ENCODE measurements at regions not wholly inside any gene's neighbourhood (a gene's known extent, or its start where the extent isn't known, plus 50 kb on each side); places are given as distances from the start of the nearest gene placed in this dataset.

DNA sequence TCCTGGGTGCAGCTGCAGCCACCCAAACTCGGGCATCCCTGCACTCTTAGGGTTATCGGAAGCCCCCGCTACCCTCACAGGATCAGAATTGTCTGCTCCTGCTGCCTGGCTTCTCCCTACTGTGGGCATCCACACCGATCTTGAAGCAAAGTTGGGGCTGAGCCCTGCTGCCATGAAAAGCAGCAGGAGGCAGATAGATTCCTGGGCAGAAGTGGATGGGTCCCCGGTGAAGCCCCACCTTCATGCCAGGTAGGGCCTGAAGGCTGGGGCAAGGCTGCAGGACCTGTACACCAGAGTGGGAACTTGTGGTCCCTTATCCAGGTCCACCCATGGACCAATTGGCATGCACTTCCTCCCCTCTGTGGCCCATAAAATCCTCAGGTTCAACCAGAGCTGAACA, 922.6 kb upstream of the KCND2 start:
- no peak for DNase-seq (ENCODE audit: low read depth in 3 of 3, low spot score in 2 of 3)

DNA sequence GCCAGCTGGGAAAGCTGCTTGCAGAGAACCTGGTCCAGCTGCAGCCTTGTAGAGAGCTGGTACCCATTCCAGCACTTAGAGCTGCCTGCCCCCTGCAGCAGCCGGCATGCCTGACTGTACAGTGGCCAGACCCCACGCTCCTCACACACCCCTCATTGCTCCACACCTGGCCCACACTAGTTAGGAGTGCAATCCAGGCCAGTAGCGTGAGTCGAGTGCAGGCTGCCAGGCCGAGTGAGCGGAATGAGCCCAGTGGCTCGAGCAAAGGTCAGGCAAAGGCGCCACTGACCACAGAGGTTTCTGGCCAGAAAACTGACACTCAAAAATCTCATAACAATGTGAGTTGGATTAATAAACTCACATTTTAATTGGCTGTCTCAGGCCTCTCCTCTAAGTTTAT, 921.7 kb upstream of the KCND2 start:
- DNase-seq (ENCODE audit: low read depth in 3 of 3, low spot score in 2 of 3), result no peak

DNA sequence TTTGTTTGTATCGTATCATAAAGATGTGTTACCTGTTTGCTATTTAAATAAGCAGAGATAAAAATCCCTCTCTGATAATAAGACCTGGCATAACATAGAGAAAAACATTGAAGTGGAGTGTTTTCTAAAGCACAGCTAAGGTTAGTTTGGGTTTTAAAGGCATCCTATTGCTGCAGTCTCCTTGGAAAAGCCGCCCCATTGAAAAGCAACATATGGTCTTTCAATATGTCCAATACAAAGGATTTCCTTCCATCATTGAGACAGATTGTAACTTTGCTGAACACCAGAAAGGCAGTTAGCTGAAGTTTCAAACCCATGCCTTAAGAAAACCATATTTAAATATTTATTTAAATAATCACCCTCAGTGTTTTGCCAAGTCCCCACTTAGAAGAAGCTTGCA, 898.5 kb upstream of the KCND2 start:
- DNase-seq (ENCODE audit: low read depth in 3 of 3, low spot score in 2 of 3), result no peak

DNA sequence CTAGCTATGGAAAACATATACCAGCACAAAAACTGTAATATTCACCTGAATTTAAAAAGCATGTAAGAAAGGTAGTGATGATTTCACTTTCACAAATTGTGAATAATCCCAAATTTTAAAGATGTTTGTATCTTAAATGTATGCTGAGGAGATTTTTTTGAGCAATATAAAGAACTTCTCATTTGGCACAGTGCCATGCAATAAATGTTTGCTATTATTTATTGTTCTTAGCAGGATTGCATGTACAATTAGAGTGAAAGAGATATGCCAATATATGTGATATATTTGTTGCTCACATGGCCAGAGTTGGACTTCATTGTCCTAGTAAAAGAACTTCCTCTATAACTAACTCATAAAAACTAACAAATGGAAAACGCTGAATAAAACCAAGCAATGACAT, 895.1 kb upstream of the KCND2 start:
- DNase-seq (ENCODE audit: low read depth in 3 of 3, low spot score in 2 of 3), result no peak

DNA sequence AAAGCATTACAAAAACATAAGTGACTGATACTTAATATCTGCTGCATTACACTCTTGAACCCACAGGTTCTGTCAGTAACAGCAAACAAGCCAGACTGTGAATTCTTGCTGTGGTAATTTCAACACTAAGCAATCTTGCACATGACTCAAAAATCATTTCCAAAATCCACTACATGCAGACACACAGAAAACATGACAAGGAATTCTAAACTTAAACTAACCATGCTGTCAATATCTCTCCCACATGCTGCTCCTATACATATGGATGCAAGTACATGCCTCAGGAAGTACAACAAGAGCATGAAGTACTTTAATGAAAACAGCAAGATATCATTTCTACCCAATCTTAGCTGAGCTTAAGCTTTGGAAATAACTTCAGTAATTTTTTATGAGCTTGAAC, 890.2 kb upstream of the KCND2 start:
- DNase-seq (ENCODE audit: low read depth in 3 of 3, low spot score in 2 of 3), result no peak

DNA sequence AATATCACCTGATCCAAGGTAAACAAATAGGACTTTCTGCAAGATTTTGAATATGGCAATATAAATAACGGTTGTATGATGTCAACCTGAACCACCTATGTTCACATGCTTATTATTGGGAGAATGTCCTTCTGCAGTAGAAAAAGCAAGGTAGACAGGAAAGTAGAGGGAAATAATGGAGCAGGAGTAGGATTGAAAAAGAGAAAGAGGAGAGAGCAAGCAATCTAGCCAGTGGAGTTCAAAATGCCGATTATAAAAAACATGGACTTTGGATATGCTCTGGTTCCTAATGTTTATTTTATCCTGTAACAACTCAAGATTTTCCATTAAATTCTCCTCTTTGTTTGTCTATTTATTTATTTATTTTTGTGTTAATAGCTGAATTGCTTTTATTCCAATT, 878.0 kb upstream of the KCND2 start:
- DNase-seq (ENCODE audit: low read depth in 3 of 3, low spot score in 2 of 3), result no peak

DNA sequence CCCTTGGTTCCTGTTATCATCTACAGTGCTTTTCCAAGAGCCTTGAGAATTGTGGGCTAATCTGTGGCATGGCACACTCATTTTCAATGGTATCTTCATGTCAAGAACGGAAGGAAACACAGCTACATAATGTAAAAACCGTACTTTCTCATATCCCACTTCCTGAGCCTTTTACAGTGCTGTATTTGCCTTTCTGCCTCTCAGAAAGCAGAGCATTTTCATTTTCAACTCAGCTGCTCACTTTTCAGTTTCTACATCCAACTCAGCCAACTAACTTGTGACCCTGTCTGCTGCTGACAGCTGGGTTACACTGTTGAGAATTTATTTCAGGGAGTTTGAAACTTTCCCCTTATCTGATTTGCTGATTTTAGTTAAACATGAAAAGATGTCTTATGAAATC, 875.8 kb upstream of the KCND2 start:
- no peak for DNase-seq (ENCODE audit: low read depth in 3 of 3, low spot score in 2 of 3)

DNA sequence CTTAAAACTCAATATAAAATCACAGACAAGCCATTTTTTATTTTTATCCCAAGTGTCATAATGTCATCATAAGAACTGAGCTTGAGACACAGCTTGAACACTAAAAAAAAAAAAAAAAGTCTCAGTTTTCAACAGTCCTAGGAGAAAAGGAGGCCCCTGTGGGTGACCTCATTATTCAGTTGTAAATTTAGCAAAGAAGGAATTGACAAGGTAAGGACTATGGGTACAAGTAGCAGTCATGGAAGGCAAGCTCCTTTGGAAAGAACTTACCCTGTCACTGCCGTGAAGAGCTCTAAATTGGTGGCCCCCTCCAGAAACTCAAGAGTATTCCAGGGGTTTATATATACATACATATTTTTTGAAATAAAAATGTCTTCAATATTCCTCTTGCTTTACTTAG, 864.4 kb upstream of the KCND2 start:
- DNase-seq (ENCODE audit: low read depth in 3 of 3, low spot score in 2 of 3), result no peak

DNA sequence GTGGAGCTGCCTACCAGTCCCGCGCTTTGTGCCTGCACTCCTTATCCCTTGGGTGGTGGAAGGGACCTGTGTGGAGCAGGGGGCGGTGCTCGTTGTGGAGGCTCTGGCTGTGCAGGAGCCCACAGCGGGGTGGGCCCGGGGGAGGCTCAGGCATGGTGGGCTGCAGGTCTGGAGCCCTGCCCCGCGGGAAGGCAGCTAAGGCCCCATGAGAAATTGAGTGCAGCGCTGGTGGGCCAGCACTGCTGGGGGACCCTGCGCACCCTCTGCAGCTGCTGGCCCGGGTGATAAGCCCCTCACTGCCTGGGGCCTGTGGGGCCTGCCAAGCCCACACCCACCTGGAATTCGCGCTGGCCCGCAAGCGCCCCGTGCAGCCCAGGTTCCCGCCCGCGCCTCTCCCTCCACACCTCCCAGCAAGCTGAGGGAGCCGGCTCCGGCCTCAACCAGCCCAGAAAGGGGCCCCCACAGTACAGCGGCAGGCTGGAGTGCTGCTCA, 859.6 kb upstream of the KCND2 start:
- no peak for DNase-seq (ENCODE audit: low read depth in 3 of 3, low spot score in 2 of 3)

DNA sequence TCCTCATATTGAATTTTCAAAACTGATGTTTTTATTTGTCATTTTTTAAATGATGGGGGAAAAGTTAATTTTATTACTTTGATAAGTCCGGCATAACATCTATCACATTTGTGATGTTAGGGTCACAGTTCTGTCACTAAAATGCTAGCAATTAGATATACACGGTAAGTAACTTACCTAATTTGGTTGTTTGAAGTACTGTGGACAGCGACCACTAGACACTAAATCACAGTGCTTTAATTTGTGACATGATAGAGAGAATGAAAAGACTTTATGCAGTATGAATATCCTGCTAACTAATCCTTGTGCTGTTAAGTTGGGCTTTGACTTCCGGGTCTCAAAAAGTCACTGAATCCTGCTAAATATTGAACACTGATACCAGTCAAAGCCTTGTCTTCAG, 857.3 kb upstream of the KCND2 start:
- DNase-seq (ENCODE audit: low read depth in 3 of 3, low spot score in 2 of 3), result no peak

DNA sequence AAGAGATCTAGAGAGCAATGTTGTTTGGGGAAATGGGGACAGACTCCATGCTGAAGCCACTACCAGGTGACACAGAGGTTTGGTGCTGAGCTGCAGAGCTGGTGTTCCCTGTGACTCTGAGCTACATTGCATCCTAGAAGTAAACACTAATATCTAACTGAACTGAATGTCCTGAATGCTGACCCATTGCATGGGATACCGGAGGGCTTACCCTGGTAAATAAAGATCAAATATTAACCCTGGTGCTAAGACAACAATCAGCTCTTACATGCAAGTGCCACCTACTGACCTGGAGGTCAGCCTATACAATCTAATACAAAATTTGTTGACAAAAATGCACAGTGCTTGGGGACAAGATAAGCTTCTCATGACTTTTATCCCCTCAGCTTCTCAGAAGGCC, 851.3 kb upstream of the KCND2 start:
- no peak for DNase-seq (ENCODE audit: low read depth in 3 of 3, low spot score in 2 of 3)

DNA sequence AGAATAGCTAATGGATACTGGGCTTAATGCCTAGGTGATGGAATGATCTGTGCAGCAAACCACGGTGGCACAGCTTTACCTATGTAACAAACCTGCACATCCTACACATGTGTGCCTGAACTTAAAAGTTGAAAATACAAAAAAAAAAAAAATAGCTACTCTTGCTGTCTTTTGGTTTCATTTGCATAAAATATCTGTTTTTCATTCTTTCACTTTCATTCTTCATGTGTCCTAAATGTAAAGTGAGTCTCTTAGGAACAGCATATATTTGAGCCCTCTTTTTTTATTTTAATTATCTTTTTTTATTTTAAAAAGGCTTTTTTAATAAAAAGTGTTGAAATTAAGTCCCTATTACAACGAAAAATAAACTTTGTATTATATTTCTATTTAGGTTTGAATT, 836.1 kb upstream of the KCND2 start:
- DNase-seq (ENCODE audit: low read depth in 3 of 3, low spot score in 2 of 3), result no peak

DNA sequence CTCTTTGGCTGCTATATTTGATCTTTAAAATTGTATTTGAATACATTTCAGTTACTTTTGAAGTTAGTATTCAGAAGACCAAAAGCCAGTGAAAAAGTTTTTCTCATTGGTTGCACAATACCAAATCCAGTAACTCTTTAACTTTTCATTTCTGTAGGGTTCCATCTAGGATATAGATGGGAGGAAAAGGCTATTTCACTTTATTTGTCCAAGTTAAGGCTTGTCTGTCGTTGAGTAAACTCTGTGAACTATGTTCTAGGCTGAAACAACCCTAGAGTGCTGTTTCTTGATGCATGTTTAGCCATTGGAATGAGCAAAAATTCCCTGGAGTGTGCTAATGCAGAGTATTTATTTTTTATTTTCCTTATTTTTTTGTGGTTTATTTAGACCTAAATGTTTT, 834.7 kb upstream of the KCND2 start:
- DNase-seq (ENCODE audit: low read depth in 3 of 3, low spot score in 2 of 3), result no peak

DNA sequence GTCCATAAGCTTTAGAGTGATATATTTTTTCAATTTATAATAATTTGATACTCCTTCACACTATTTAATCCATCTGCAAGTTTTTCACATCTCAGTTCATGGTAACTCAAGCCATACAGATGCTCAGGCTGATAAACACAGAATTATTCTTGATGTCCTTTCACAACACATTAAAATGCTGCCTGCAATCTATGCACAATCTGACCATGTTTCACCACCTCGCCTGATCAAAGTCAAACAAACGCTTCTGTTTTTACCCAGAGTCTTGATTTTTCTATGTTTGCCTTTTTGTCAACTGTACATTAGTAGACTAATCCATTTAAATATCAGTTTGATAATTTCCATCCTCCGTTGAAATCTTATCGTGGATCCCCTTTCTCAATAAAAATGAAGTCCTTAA, 833.8 kb upstream of the KCND2 start:
- no peak for DNase-seq (ENCODE audit: low read depth in 3 of 3, low spot score in 2 of 3)

DNA sequence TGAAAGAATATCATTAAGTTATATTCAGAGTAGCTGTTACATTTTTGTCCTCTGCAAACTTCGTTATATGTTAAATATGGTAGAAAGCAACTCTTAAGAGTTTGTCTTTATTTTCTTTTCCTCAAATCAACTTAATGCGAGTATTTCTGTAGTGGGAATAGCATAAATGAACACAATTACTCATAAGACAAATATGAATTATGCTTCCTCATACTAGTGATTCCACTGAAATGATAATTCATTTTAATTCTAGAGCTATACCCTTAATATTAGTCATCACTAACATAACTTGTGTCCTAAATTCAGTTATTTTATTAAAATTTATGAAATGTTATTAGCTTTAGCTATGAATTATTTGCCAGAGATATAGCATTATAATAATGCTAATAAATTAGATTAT, 820.6 kb upstream of the KCND2 start:
- DNase-seq (ENCODE audit: low read depth in 3 of 3, low spot score in 2 of 3), result no peak

DNA sequence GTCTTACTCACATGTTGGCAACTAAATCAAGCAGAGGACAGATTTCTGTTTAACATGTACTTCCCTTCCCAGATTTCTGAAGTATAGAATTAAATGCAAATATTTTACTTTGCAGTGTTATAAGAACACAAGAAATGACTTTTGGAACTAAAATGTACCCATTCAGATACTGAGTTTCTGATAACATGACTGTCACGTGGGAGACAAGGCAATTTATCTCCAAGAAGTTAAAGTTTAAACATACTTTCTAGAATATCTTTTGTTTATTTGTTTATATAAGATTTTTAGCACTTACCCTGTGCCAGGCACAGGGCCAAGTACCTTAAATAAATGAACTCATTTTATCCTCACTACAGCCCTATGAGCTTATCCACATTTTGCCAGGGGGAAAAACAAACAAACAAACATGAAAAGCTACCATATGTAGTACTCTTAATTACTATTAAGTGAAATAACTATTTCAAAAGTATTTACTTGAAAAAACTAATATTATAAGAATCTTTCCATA, 807.1 kb upstream of the KCND2 start:
- DNase-seq (ENCODE audit: low read depth in 3 of 3, low spot score in 2 of 3), result no peak

DNA sequence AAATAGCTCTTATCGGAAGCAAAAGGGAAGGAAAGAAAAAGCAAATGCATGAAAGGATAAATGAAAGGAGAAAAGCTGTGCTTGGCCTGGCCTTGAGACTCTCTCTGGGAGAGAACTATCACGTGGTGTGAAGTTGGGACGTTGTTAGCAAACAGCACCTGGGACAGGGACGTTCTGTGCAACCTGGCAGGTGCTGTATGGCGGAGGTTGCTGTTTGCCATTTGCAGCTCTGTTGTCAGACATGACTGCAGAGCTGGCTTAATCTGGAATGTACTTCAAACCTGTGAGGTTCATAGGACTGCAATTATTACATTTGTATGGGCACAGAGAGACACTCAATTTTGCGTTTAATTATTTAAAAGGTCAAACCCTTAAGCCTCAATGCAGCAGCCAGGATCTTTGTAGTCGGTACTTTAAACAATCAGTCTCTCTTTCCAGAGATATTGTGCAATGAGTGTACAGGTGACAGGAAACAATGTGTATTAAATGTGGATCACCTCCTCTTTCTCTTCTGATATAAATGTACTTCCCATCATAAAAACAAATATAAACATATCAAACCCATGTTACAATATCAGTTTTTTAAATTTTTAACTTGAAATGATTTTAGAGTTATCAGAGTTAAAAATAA, 800.5 kb upstream of the KCND2 start:
- DNase-seq (ENCODE audit: low read depth in 3 of 3, low spot score in 2 of 3), result no peak

DNA sequence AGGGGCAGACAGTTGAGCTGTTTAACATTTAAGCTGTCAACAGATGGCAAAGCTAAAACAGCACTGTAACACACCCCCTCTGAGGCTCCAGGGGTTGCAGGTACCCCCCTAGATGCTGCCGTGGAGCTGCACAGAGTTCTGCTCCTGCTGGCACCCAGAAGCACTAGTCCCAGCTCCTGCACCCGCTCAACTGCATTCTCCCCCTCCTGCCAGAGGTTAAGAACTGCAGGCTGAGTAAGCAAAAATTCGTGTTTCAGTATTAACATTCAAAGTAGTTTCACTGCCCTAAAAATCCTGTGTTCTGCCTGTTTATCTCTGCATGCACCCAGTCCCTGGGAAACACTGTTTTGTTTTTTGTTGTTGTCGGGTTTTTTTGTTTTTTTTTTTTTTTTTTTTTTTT, 790.8 kb upstream of the KCND2 start:
- no peak for DNase-seq (ENCODE audit: low read depth in 3 of 3, low spot score in 2 of 3)

DNA sequence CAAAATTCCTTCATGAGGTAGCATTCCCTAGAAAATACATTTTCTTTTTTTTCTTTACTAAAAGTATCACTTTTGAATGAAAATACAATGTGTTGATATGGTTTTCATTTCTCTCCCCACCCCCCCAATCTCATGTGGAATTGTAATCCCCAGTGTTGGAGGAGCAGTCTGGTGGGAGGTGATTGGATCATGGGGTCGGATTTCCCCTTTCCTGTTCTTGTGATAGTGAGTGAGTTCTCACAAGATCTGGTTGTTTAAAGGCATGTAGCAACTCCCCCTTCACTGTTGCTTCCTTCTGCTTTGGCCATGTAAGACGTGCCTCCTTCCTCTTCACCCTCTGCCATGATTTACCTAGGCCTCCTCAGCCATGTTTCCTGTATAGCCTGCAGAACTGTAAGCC, 790.3 kb upstream of the KCND2 start:
- DNase-seq (ENCODE audit: low read depth in 3 of 3, low spot score in 2 of 3), result no peak

DNA sequence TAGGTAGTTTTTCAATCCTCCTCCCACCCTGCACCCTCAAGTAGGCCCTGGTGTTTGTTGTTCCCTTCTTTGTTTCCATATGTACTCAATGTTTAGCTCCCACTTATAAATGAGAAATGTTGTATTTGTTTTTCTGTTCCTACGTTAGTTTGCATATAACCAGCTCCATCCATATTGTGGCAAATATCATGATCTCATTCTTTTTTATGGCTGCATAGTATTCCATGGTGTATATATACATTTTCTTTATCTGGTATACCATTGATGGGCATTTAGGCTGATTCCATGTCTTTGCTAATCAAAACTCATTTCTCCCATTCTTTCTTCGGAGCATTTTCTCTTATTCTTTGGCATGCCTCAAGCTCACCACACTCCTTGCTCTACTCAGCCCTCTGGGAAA, 789.6 kb upstream of the KCND2 start:
- no peak for DNase-seq (ENCODE audit: low read depth in 3 of 3, low spot score in 2 of 3)

DNA sequence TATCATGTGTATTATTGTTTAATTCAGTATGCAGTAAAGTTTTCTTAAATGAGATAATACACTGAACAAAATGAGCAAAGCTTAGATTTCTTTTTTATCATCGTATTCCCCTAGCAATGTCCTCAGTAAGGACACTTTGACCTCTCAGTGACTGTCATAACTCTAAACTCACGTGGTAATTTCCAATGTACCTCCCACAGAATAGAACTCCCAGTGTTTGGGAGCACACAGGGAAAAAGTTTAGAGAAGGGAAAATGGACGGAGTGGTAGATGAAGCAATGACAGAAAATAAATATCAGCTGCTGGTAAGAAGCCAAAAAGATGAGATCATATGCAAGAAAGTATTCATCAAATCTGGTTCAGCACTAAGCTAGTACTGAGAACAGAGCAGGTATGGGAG, 758.6 kb upstream of the KCND2 start:
- no peak for DNase-seq (ENCODE audit: low read depth in 3 of 3, low spot score in 2 of 3)

DNA sequence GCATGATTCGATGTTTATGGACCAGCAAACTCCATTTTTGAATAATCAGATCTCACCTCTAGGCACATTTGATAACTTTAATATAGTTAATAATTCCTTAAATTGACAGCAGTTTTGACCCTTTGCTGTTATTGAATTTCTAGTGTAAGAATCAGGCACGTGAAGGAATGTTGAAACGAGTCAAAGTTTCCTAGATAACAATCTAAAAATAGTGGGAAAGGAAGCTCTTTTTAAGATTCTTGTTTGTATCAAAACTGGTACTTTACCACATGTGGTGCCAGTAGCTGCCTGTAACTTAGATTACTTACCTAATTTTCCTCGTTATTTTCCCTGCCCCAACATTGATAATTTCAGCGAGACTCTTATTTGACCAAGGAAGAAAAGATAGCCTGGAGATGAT, 757.8 kb upstream of the KCND2 start:
- no peak for DNase-seq (ENCODE audit: low read depth in 3 of 3, low spot score in 2 of 3)

DNA sequence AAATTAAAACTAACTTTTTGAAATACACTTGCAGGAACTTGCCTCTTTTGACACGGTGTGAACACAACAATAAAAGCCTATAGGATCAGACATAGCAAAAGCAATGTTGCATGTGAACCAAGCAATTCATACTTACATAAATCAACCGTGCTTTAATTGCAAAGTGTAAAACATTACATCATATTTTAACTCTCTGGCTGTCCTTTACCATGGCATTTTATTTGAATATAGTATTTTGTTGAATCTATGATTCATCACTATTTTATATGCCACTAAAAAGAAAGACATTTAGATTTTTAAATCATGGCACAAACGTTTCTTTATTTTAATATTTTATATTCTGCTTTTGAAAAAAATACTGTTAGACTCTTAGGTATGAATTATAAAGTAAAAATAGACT, 757.0 kb upstream of the KCND2 start:
- no peak for DNase-seq (ENCODE audit: low read depth in 3 of 3, low spot score in 2 of 3)

Data from right renal cortex interstitium (tissue), 3 donors.